ENCODE measurements at regions not wholly inside any gene's neighbourhood (a gene's known extent, or its start where the extent isn't known, plus 50 kb on each side); places are given as distances from the start of the nearest gene placed in this dataset.

DNA sequence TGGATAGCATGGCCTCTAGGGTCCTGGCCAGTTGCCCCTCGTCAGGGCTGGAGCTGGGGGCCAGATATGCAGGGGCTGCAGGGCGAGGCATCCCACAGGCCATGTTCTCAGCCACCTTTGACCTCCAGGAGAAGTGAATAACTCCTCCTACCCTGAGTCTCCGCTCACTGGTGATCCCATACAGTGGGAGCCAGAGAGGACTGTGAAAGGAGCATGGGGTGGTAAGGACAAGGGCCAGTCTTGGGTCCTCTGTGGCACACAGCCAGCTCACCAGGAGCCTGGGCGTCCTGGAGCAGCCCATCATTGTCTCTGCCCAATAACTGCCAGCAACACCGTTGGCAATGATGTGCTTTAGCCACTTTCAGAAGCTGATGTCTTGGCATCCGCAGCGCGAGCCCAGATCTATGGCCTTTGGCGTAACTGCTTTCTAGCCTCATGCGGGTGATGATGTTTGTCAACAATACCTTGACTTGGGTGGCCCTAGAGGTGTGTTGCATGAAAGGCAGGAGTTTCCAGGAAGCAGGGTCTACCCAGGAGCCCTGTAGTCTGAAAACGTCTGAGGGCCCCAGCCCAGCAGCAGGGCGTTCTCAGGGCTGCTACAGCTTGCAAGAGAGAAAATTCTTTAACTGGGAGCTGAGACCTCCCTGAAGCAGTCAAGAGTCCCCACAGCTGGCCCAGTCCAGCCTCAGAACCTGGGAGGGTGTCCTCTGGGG, 61.1 kb upstream of the IQSEC1 start:
- no peak for DNase-seq

DNA sequence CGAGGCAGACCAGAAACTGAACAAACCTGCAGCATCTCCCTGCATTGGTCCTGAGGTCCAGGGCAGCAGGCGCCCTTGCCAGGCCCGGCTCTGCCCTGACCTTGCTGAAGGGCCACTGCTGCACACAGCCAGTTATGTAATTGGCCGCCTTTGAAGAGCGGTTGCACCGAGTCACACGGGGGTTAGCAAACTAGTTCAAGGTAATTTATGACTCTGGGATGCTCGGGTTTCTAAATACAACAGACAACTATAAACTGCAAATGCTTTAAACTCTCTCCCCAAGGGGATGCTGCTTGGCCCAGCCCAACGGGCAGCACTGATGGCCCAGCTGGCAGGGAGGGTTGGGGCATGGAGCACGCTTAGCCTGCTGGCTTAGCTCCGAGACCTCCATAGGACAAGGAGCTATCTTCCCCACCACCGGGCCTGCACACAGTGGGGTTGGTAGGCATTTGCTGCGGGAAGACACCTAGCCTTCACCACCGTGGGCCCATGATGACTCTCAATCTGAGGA, 60.3 kb upstream of the IQSEC1 start:
- DNase-seq = no peak

DNA sequence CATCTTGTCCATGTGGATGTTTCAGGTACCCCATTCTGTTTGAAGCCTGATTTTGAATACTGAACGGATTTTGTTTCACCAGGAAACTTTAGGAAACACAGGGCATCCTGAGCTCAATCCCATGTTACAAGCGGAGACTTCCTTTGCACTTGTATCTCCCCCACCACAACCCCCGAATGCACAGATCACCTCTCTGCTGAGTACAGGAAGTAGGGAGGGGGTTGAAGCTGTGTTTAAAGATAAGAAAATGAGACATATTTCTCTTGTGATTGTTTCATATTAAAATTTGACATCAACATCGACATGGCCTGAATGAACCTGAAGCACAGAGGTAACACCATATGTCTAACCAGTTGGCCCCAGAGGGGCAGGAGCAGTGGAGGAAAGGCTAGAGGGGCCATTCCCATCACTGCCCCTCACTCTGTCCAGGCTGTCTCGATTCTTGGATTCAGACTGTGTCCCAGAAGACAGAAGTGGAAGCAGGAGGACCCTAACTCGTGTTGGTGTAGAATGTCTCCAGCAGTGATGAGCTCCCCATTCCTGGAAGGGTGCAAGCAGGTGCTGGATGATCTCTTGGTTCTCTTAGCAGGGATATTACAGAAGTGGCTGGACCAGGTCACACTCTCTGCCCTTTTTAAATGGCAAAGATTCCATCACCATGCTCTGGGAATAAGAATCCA, 59.6 kb upstream of the IQSEC1 start:
- DNase-seq = no peak

DNA sequence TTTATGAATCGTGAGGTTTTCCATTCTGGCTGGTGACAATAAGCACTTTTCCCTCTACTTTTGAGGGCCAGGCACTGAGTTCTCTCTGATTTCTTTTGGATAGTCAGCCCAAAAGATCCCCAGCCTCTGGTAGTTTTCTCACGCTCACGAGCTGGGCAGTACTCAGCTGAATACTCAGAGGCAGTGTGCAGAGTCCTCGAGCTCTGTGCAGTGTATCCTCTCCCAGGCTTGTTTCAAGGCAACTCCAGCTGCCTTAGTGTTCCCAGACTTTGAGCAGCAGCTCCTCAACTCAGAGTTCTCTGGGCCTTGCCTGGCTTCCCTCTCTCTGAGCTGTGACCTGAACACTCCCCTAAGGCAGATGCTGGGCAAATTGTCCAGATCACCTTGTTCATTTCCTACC, 59.1 kb upstream of the IQSEC1 start:
- DNase-seq = no peak

DNA sequence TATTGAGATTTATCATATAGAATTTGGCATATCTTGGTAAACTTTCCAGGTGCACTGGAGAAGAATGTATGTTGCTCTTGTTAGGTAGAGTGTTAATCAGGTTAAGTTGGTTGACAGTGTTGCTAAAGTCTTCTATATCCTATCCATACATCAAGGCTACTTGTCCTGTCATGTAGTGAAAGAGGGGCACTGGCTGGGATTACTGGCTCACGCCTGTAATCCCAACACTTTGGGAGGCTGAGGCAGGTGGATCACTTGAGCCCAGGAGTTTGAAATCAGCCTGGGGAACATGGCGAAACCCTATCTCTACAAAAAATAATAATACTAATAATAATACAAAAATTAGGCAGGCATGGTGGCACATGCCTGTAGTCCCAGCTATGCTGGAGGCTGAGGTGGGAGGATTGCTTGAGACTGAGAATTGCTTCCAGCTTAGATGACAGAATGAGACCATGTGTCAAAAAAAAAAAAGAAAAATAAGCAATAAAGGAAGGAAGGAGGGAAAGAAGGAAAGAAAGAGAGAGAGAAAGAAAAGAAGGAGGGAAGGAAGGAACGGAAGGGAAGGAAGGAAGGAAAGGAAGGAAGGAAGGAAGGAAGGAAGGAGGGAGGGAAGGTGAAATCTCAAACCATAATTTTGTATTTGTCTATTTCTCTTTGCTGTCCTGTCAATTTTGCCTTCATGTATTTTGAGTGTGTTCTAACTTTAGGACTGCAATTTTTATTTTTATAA, 57.4 kb upstream of the IQSEC1 start:
- DNase-seq = no peak

DNA sequence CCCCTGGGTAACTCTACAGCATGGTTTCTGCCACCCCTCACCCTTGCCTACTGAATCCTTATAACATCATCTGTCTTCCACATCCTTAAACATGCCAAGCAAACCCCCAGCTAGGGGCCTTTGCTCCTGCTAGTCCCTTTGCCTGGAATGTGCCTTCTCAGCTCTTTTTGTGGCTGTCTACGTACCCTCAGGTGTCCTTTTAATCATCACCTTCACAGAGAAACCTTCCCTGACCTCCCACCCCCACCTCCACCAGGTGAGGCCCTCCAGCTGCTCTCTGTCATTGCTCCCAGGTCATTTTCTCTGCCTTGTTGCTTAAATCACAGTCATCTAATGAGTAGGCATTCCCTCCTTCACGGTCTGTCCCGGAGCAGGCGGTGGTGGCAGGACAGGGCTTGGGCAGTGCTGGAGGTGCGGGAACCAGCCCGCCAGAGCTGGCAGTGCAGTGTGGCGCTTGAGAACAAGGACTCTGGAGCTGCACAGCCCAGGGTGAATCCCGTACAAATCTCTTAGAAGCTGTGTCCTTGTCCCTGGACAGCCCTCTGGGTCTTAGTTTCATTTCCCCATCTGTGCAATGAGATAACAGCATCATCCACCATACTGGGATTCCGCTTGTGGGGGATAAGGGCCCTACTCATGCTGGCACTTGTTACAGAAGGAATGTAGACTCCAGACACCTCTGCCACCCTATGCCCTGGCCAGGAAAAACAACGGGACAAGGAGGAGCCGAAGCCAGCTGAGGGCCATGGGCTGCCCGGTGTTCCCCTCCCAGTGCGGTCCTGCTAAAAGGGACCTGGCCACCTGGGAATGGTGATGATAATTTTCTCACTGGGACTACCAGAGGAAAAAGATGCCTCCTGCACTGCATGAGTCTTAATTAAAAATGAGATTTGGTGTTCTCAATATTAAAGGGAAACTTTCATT, 52.1 kb upstream of the IQSEC1 start:
- no peak for DNase-seq

DNA sequence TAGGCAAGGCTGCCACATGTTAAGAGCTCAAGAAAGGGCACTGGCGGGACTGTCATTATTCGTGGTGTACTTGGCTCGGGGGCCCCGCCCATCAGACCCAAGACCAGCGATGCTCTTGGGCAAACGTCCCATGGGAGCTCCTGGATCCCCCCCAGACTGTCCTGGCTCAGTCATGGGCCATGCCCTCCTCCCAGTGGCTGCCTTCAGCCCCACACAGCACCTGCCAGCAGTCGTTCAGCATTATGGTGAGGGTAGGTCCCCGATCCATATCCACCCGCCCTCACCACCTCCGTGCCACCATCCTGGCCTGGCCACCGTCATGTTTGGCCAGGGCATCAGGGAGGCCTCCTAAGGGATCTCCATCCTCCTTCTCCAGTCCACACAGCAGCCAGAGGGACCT, 51.4 kb upstream of the IQSEC1 start:
- DNase-seq = no peak

DNA sequence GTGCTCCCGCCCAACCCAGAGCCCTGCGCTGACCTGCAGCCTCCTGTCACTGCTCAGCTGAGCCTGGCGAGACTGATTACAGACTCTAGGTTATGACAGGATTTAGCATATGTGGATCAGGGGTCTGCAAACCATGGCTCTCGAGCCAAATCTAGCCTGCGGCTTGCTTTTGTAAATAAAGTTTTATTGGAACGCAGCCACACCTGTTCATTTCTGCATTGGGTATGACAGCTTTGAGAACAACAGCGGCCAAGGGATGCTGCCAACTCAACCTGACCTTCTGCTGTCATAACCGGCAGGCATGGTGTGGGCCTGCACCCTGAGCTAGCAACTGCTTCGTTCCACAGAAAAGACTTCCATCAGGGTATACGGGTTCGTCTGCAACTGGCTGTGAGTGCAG, 50.5 kb upstream of the IQSEC1 start:
- DNase-seq = no peak

DNA sequence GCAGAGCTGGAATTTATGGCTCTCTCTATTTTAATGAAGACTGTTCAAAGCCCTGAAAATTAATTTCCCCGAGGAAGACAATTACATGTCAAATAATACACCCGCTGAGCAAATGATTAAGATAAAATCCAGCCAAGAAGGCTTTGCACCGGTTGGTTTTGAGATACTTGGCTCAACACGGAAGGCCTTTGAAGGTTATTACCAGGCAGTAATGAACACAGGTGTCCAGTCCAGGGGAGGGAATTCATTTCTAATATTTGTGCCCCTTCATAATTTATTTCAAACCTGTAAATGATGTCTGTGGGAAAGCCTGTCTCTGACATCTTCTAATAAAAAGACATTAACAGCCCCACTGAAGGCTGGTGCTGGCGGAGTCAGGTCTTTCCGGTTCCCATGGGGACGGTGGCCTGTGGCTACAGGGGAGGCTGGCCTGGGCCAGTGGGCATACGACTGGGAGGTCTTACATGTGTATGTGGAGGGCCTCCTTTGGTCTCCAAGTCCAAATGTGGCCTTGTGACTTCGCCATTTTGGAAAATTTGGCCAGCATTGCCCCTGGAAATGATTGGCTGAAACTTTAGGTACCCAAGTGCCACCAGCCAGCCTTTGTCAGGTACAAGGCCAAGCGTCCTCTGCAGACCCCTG, 49.9 kb upstream of the IQSEC1 start:
- no peak for DNase-seq

All from CD4-positive, alpha-beta T cell treated with Interleukin-17A for 4 hours (primary cell).